OCI-LY3 (cell line): ENCODE measurements at regions not wholly inside any gene's neighbourhood (a gene's known extent, or its start where the extent isn't known, plus 50 kb on each side); places are given as distances from the start of the nearest gene placed in this dataset.

Experiments
- H2AFZ ChIP-seq: fragments of 200-600, 300-600 bp; shearing (Covaris generic); 2 replicates; pipeline ENCODE4 v1.6.0; 2014; ENCODE audit warnings: antibody characterized with exemption, low read depth, low read length
- H3K27ac ChIP-seq: fragments of 200-600, 300-600 bp; sonication (generic); 2 replicates; pipeline ENCODE4 v1.5.1; 2014; ENCODE audit warnings: mild to moderate bottlenecking, low read length, moderate library complexity, mixed read lengths
- H3K27me3 ChIP-seq: fragments of 200-600, 300-600 bp; sonication (generic); 2 replicates; pipeline ENCODE4 v1.6.1; 2014; ENCODE audit warnings: low read depth, low read length, mixed read lengths
- H3K36me3 ChIP-seq: fragments of 200-600, 300-600 bp; sonication (generic); replicated peaks from 2 replicates; pipeline ENCODE3; 2014; ENCODE audit warnings: low read depth, low read length, mixed read lengths
- H3K4me1 ChIP-seq: fragments of 300-600, 200-600 bp; sonication (generic); 2 replicates; pipeline ENCODE4 v1.6.1; 2014; ENCODE audit warnings: low read length, mixed read lengths
- H3K4me2 ChIP-seq: fragments of 200-600, 300-600 bp; sonication (generic); 2 replicates; pipeline ENCODE4 v1.6.1; 2014; ENCODE audit warnings: low read length, mixed read lengths
- H3K4me3 ChIP-seq: fragments of 300-600, 200-600 bp; sonication (generic); 2 replicates; pipeline ENCODE4 v1.5.1; 2014; ENCODE audit warnings: antibody characterized with exemption, mild to moderate bottlenecking, low read length, moderate library complexity
- H3K79me2 ChIP-seq: fragments of 300-600, 200-600 bp; shearing (Covaris generic); 2 replicates; pipeline ENCODE4 v1.6.1; 2014; ENCODE audit warnings: mild to moderate bottlenecking, low read length, mixed read lengths
- H3K9ac ChIP-seq: fragments of 300-600, 200-600 bp; shearing (Covaris generic); 2 replicates; pipeline ENCODE4 v1.6.0; 2014; ENCODE audit warnings: mild to moderate bottlenecking, low read length, moderate library complexity
- H3K9me3 ChIP-seq: fragments of 200-600, 300-600 bp; shearing (Covaris generic); 2 replicates; pipeline ENCODE4 v1.6.1; 2014; ENCODE audit warnings: low read length, mixed read lengths; ENCODE audit not compliant: insufficient read depth
- H4K20me1 ChIP-seq: fragments of 200-600, 300-600 bp; sonication (generic); 2 replicates; pipeline ENCODE4 v1.6.1; 2016; ENCODE audit warnings: low read length, mixed read lengths; ENCODE audit not compliant: insufficient read depth
- EZH2phosphoT487 ChIP-seq: fragments of 200-600 bp; shearing (Covaris generic); IDR thresholded peaks from 2 replicates; pipeline ENCODE4 v1.6.1; 2018; ENCODE audit warnings: antibody characterized with exemption, mixed run types, low read depth
- TF ChIP-seq, protein P1 (sequence below): fragments of 200-600, 300-600 bp; sonication (generic); IDR thresholded peaks from 2 replicates; pipeline ENCODE4 v1.5.1; 2014; ENCODE audit warnings: antibody characterized with exemption, low read length, low read depth

- Histone ChIP-seq H3K9me3 (no peaks in the 10 kb centered on the region), H3K4me2 (no peak overlapping the region), H2AFZ (no peak overlapping the region), H3K79me2 (no peaks in the 10 kb centered on the region), H3K4me3 (no peak overlapping the region), H4K20me1 (no peaks in the 10 kb centered on the region), H3K27ac (no peak overlapping the region), H3K36me3 (no peaks in the 10 kb centered on the region), H3K27me3 (peaks cover 3% of the 10 kb centered on the region; the same call in 1 of the 2 replicates), H3K9ac (no peak overlapping the region), H3K4me1 (no peaks in the 10 kb centered on the region)
- TF ChIP-seq, protein P1, sequence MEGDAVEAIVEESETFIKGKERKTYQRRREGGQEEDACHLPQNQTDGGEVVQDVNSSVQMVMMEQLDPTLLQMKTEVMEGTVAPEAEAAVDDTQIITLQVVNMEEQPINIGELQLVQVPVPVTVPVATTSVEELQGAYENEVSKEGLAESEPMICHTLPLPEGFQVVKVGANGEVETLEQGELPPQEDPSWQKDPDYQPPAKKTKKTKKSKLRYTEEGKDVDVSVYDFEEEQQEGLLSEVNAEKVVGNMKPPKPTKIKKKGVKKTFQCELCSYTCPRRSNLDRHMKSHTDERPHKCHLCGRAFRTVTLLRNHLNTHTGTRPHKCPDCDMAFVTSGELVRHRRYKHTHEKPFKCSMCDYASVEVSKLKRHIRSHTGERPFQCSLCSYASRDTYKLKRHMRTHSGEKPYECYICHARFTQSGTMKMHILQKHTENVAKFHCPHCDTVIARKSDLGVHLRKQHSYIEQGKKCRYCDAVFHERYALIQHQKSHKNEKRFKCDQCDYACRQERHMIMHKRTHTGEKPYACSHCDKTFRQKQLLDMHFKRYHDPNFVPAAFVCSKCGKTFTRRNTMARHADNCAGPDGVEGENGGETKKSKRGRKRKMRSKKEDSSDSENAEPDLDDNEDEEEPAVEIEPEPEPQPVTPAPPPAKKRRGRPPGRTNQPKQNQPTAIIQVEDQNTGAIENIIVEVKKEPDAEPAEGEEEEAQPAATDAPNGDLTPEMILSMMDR: no peak
These were observed 120.9 kb upstream of the GSC start for GRCh38 chr14:94890785-94891184.

DNA sequence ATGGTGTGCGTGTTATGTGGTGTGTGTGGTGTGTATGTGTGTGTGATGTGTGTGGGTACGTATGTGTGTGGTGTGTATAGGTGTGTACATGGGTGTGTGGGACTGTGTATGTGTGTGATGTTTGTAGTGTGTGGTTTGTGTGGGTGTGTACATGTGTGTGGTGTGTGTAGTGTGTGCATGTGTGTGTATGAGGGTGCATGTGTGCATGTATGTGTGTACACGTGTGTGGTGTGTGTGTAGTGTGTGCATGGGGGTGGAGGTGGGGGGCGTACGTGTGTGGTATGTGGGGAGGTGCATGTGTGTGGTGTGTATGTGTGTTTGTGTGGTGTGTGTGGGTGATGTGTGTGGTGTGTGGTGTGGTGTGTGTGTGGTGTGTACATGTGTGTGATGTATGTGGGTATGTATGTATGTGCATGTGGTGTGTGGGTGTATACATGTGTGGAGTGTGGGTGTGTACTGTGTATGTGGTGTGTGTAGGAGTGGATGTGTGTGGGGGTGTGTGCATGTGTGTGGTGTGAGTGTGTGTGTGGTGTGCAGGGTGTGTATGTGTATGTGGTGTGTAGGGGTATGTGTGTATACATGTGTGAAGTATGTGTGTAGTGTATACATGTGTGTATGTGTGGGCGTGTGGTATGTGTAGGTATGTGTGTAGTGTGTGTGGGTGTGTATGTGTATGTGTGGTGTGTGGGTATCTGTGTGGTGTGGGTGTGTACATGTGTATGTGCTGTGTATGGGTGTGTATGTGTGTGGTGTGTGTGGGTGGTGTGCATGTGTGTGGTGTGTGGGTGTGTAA lies 119.8 kb upstream of the GSC start:
- no peaks in the 10 kb centered on the region for H3K4me1 ChIP-seq
- H3K9me3 ChIP-seq: no peaks in the 10 kb centered on the region
- no peaks in the 10 kb centered on the region for H3K36me3 ChIP-seq
- H3K4me3 ChIP-seq: no peak overlapping the region
- H3K79me2 ChIP-seq: no peaks in the 10 kb centered on the region
- H4K20me1 ChIP-seq: no peaks in the 10 kb centered on the region
- TF ChIP-seq EZH2phosphoT487: no peak
- TF ChIP-seq, protein P1: no peak
- H3K27me3 ChIP-seq: peaks cover 3% of the 10 kb centered on the region; the same call in 1 of the 2 replicates
- H3K9ac ChIP-seq: no peak overlapping the region
- H2AFZ ChIP-seq: no peak overlapping the region
- no peak overlapping the region for H3K27ac ChIP-seq
- H3K4me2 ChIP-seq: no peak overlapping the region

DNA sequence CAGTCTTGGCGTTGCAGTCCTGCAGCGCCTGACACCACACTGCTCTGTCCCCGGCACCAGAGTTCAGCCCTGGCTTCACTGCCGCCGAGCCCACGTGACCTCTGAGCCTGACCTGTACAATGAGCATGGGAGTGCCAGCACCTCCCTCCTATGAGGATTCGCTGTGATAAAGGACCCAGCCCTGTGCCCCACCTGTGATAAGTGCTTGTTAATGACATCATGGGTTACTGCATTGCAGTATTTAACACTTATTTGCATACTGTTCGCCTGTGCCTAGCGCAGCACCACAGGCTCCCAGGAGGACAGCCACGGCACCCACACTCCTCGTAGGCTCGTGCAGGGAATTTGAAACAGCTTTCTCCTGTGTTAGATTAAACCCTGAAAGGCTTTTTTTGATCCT lies 118.2 kb upstream of the GSC start:
- no peak overlapping the region for H3K27ac ChIP-seq
- no peaks in the 10 kb centered on the region for H3K79me2 ChIP-seq
- H3K4me2 ChIP-seq: no peak overlapping the region
- H4K20me1 ChIP-seq: no peaks in the 10 kb centered on the region
- H3K4me3 ChIP-seq: no peak overlapping the region
- TF ChIP-seq, protein P1: no peak
- no peak for TF ChIP-seq EZH2phosphoT487
- H3K27me3 ChIP-seq: peaks cover 3% of the 10 kb centered on the region; the same call in 1 of the 2 replicates
- no peak overlapping the region for H2AFZ ChIP-seq
- no peak overlapping the region for H3K9ac ChIP-seq
- no peaks in the 10 kb centered on the region for H3K4me1 ChIP-seq
- H3K36me3 ChIP-seq: no peaks in the 10 kb centered on the region
- no peaks in the 10 kb centered on the region for H3K9me3 ChIP-seq

GRCh38 chr14:94887591-94887990 lies 117.7 kb upstream of the GSC start:
- Histone ChIP-seq H3K27me3 (peaks cover 3% of the 10 kb centered on the region; the same call in 1 of the 2 replicates), H3K36me3 (no peaks in the 10 kb centered on the region), H2AFZ (no peak overlapping the region), H3K4me2 (no peak overlapping the region), H4K20me1 (no peaks in the 10 kb centered on the region), H3K79me2 (no peaks in the 10 kb centered on the region), H3K27ac (no peak overlapping the region), H3K9me3 (no peaks in the 10 kb centered on the region), H3K9ac (no peak overlapping the region), H3K4me1 (no peaks in the 10 kb centered on the region), H3K4me3 (no peak overlapping the region)
- TF ChIP-seq, protein P1: no peak
- TF ChIP-seq EZH2phosphoT487: no peak
